ENCODE measurements at regions not wholly inside any gene's neighbourhood (a gene's known extent, or its start where the extent isn't known, plus 50 kb on each side); places are given as distances from the start of the nearest gene placed in this dataset.

- TF ChIP-seq EP300 (IDR thresholded peaks at IDR 0.05) = no peak
- TF ChIP-seq, protein P1, sequence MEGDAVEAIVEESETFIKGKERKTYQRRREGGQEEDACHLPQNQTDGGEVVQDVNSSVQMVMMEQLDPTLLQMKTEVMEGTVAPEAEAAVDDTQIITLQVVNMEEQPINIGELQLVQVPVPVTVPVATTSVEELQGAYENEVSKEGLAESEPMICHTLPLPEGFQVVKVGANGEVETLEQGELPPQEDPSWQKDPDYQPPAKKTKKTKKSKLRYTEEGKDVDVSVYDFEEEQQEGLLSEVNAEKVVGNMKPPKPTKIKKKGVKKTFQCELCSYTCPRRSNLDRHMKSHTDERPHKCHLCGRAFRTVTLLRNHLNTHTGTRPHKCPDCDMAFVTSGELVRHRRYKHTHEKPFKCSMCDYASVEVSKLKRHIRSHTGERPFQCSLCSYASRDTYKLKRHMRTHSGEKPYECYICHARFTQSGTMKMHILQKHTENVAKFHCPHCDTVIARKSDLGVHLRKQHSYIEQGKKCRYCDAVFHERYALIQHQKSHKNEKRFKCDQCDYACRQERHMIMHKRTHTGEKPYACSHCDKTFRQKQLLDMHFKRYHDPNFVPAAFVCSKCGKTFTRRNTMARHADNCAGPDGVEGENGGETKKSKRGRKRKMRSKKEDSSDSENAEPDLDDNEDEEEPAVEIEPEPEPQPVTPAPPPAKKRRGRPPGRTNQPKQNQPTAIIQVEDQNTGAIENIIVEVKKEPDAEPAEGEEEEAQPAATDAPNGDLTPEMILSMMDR (IDR thresholded peaks at IDR 0.05) = no peak
- TF ChIP-seq POLR2AphosphoS5 (IDR thresholded peaks at IDR 0.05) = no peak
- no peak for TF ChIP-seq POLR2A (IDR thresholded peaks at IDR 0.05)
These were observed 71.0 kb downstream of the CRYGS start for GRCh38 chr3:186473166-186473565.

All from gastroesophageal sphincter (tissue), 3 donors.